Keratinocyte (primary cell): ENCODE measurements at regions not wholly inside any gene's neighbourhood (a gene's known extent, or its start where the extent isn't known, plus 50 kb on each side); places are given as distances from the start of the nearest gene placed in this dataset.

Experiments
- DNase-seq: peaks from one replicate; pipeline ENCODE4 v3.0.0-alpha.2; 2011; ENCODE audit warnings: low read depth, missing footprints, low spot score
- FAIRE-seq: peaks from 2 replicates; lab custom pipeline; 2011; peaks lifted over from hg19 to GRCh38; lab: Jason Lieb, UNC
- H2AFZ ChIP-seq: 2 replicates; pipeline ENCODE4 v1.6.0; 2012; ENCODE audit warnings: low read length, control low read depth, inconsistent platforms; ENCODE audit not compliant: control insufficient read depth
- H3K27ac ChIP-seq: 2 replicates; pipeline ENCODE4 v1.5.1; 2011; ENCODE audit warnings: low read length; ENCODE audit not compliant: control insufficient read depth, insufficient read depth
- H3K27me3 ChIP-seq: 3 replicates; pipeline ENCODE4 v1.6.0; 2011; ENCODE audit warnings: low read length; ENCODE audit not compliant: control insufficient read depth, insufficient read depth; ENCODE audit errors: extremely low read depth
- H3K36me3 ChIP-seq, 2 experiments: 2 replicates in 1 of 2; 3 replicates in 1 of 2; pipeline ENCODE4 v1.5.1; 2011; ENCODE audit warnings: low read length in 2 of 2, mild to moderate bottlenecking in 1 of 2; ENCODE audit not compliant: control insufficient read depth in 2 of 2, insufficient read depth in 2 of 2; ENCODE audit errors: extremely low read depth in 1 of 2
- H3K4me1 ChIP-seq: 3 replicates; pipeline ENCODE4 v1.5.1; 2011; ENCODE audit warnings: low read length; ENCODE audit not compliant: control insufficient read depth, insufficient read depth; ENCODE audit errors: extremely low read depth
- H3K4me2 ChIP-seq: 3 replicates; pipeline ENCODE4 v1.6.0; 2011; ENCODE audit warnings: low read depth, low read length; ENCODE audit not compliant: control insufficient read depth, insufficient read depth; ENCODE audit errors: extremely low read depth
- H3K4me3 ChIP-seq, 3 experiments: fragments of 200-600 bp in 1 of 3; sonication (generic) in 1 of 3; 2 replicates in 2 of 3; 3 replicates in 1 of 3; pipeline ENCODE4 v1.5.1; 2011 to 2016; ENCODE audit warnings: low read length in 3 of 3, mild to moderate bottlenecking in 3 of 3, control low read depth in 2 of 3, inconsistent platforms in 1 of 3, low read depth in 1 of 3, mixed read lengths in 1 of 3, mixed run types in 1 of 3, moderate library complexity in 1 of 3; ENCODE audit not compliant: control insufficient read depth in 2 of 3, insufficient read depth in 2 of 3; ENCODE audit errors: extremely low read depth in 1 of 3
- H3K79me2 ChIP-seq: 2 replicates; pipeline ENCODE4 v1.6.0; 2012; ENCODE audit warnings: low read length; ENCODE audit not compliant: control insufficient read depth, insufficient read depth
- H3K9ac ChIP-seq: 3 replicates; pipeline ENCODE4 v1.6.0; 2011; ENCODE audit warnings: low read length; ENCODE audit not compliant: control insufficient read depth, insufficient read depth; ENCODE audit errors: extremely low read depth
- H3K9me1 ChIP-seq: 3 replicates; pipeline ENCODE4 v1.6.0; 2011; ENCODE audit warnings: low read length; ENCODE audit not compliant: control insufficient read depth, insufficient read depth; ENCODE audit errors: extremely low read depth
- H3K9me3 ChIP-seq: 2 replicates; pipeline ENCODE4 v1.5.1; 2012; ENCODE audit warnings: low read depth, low read length; ENCODE audit not compliant: control insufficient read depth
- H4K20me1 ChIP-seq: 3 replicates; pipeline ENCODE4 v1.6.0; 2011; ENCODE audit warnings: low read length; ENCODE audit not compliant: control insufficient read depth, insufficient read depth; ENCODE audit errors: extremely low read depth
- EZH2 ChIP-seq: IDR thresholded peaks from one replicate; pipeline ENCODE4 v1.6.1; 2012; ENCODE audit warnings: inconsistent platforms, mild to moderate bottlenecking, low read length, moderate library complexity
- dilution Hi-C: fragments of 300-500 bp; cut with MboI; formaldehyde crosslinking; loops from one replicate; pipeline ENCODE4 v1.7.0; 2020; ENCODE audit warnings: low sequenced_read_pairs; ENCODE audit not compliant: extremely low pct_ligation_motif_present
- TF ChIP-seq, protein P1 (sequence below), 3 experiments: IDR thresholded peaks in 1 of 3; conservative IDR thresholded peaks in 1 of 3; optimal IDR thresholded peaks in 1 of 3; 2 replicates in 2 of 3; 3 replicates in 1 of 3; pipeline versions ENCODE3 to v1.5.1; 2011; ENCODE audit warnings: low read length in 3 of 3, mild to moderate bottlenecking in 3 of 3, moderate library complexity in 2 of 3, control low read depth in 1 of 3, inconsistent platforms in 1 of 3; ENCODE audit not compliant: insufficient read depth in 2 of 3; ENCODE audit errors: extremely low read depth in 1 of 3

DNA sequence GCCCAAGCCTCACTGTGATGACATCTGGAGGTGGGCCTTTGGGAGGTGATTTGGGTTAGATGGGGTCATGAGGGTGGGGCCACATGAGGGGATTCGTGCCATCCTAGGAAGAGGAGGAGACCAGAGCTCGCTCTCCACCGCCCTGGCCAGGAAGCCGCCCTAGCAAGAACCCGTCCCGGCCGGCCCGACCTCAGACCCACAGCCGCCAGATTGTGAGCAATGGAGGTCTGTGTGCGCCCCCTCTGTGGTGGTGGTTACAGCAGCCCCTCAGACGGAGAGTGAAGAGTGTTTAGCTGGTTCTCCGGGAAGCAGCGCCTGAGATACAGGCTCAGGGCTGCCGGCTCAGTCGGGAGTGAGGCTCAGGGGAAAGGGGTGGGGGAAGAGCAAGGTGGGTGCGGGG lies 83.3 kb downstream of the RTP5 start:
- Histone ChIP-seq H3K4me1 (no peaks in the 10 kb centered on the region), H3K9me1 (no peaks in the 10 kb centered on the region), H3K27me3 (no peaks in the 10 kb centered on the region), H3K4me3 (no peak overlapping the region), H3K36me3 (no peaks in the 10 kb centered on the region), H3K9me3 (no peaks in the 10 kb centered on the region), H2AFZ (no peak overlapping the region), H3K27ac (no peak overlapping the region), H3K4me2 (no peak overlapping the region), H3K9ac (no peak overlapping the region), H3K79me2 (no peaks in the 10 kb centered on the region), H4K20me1 (no peaks in the 10 kb centered on the region)
- FAIRE-seq (no peak), DNase-seq (no peak)
- dilution Hi-C loops = no loop called here
- TF ChIP-seq, protein P1, sequence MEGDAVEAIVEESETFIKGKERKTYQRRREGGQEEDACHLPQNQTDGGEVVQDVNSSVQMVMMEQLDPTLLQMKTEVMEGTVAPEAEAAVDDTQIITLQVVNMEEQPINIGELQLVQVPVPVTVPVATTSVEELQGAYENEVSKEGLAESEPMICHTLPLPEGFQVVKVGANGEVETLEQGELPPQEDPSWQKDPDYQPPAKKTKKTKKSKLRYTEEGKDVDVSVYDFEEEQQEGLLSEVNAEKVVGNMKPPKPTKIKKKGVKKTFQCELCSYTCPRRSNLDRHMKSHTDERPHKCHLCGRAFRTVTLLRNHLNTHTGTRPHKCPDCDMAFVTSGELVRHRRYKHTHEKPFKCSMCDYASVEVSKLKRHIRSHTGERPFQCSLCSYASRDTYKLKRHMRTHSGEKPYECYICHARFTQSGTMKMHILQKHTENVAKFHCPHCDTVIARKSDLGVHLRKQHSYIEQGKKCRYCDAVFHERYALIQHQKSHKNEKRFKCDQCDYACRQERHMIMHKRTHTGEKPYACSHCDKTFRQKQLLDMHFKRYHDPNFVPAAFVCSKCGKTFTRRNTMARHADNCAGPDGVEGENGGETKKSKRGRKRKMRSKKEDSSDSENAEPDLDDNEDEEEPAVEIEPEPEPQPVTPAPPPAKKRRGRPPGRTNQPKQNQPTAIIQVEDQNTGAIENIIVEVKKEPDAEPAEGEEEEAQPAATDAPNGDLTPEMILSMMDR (optimal IDR thresholded peaks at IDR 0.05 in 1 of 3, IDR thresholded peaks at IDR 0.05 in 1 of 3, conservative IDR thresholded peaks at IDR 0.05 in 1 of 3; ENCODE audit: extremely low read depth in 1 of 3, insufficient read depth in 2 of 3, low read length in 3 of 3) = no peak
- no peak for TF ChIP-seq EZH2

DNA sequence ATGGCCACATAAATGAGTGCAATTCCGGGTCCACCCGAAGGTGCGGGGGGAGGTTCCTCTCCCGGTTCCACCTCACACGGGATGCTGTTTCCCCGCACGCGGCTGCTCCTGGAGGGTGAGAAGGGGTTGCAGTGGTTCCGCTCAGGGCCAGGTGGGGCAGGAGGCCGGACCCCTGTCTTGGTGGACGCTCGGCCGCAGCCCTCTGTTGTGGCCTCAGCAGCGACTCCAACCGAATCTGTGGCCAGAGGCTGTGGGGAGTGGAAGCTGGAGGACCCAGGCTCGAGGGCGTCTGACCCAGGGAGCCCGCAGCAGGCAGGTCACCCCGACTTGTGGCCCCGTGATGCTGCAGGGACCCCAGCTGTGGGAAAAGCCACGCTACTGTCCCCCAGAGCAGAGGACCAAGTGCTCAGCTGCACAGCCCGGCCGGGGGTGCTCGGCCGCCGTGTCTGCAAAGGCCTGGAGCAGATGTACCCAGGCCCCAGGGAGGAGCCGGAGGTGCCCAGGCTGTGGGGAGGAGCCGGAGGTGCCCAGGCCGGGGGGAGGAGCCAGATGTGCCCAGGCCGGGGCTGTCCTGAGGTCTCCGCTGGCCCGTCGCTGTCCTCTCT lies 83.9 kb downstream of the RTP5 start:
- dilution Hi-C loops = no loop called here
- no peaks in the 10 kb centered on the region for H3K36me3 ChIP-seq
- DNase-seq (no peak), FAIRE-seq (no peak)
- no peak overlapping the region for H3K4me3 ChIP-seq
- no peak for TF ChIP-seq EZH2
- TF ChIP-seq, protein P1 (optimal IDR thresholded peaks at IDR 0.05 in 1 of 3, IDR thresholded peaks at IDR 0.05 in 1 of 3, conservative IDR thresholded peaks at IDR 0.05 in 1 of 3; ENCODE audit: extremely low read depth in 1 of 3, insufficient read depth in 2 of 3, low read length in 3 of 3) = no peak
- H3K9me1 ChIP-seq = no peaks in the 10 kb centered on the region
- no peaks in the 10 kb centered on the region for H4K20me1 ChIP-seq
- H3K9me3 ChIP-seq = no peaks in the 10 kb centered on the region
- H3K27ac ChIP-seq = no peak overlapping the region
- no peak overlapping the region for H3K4me2 ChIP-seq
- H3K4me1 ChIP-seq = no peaks in the 10 kb centered on the region
- H3K79me2 ChIP-seq = no peaks in the 10 kb centered on the region
- no peaks in the 10 kb centered on the region for H3K27me3 ChIP-seq
- H3K9ac ChIP-seq = no peak overlapping the region
- H2AFZ ChIP-seq = no peak overlapping the region
